GM10266 (cell line): ENCODE measurements at regions not wholly inside any gene's neighbourhood (a gene's known extent, or its start where the extent isn't known, plus 50 kb on each side); places are given as distances from the start of the nearest gene placed in this dataset.

ENCODE experiments used
- DNase-seq: peaks from one replicate; pipeline ENCODE4 v3.0.0; 2012; ENCODE audit errors: extremely low spot score
- TF ChIP-seq, protein P1 (sequence below): IDR thresholded peaks from 2 replicates; pipeline ENCODE4 v1.5.1; 2012; ENCODE audit warnings: mild to moderate bottlenecking, low read depth; ENCODE audit not compliant: control insufficient read depth, insufficient read depth; ENCODE audit errors: missing control alignments

GRCh38 chr5:57695179-57695578 lies 212.6 kb upstream of the ACTBL2 start:
- TF ChIP-seq, protein P1, sequence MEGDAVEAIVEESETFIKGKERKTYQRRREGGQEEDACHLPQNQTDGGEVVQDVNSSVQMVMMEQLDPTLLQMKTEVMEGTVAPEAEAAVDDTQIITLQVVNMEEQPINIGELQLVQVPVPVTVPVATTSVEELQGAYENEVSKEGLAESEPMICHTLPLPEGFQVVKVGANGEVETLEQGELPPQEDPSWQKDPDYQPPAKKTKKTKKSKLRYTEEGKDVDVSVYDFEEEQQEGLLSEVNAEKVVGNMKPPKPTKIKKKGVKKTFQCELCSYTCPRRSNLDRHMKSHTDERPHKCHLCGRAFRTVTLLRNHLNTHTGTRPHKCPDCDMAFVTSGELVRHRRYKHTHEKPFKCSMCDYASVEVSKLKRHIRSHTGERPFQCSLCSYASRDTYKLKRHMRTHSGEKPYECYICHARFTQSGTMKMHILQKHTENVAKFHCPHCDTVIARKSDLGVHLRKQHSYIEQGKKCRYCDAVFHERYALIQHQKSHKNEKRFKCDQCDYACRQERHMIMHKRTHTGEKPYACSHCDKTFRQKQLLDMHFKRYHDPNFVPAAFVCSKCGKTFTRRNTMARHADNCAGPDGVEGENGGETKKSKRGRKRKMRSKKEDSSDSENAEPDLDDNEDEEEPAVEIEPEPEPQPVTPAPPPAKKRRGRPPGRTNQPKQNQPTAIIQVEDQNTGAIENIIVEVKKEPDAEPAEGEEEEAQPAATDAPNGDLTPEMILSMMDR = no peak
- no peak for DNase-seq

- TF ChIP-seq, protein P1 = no peak
- no peak for DNase-seq
Observed at GRCh38 chr5:57693488-57694305, 211.1 kb upstream of the ACTBL2 start.

GRCh38 chr5:57692582-57693487 lies 210.2 kb upstream of the ACTBL2 start:
- TF ChIP-seq, protein P1 = no peak
- DNase-seq = no peak

DNA sequence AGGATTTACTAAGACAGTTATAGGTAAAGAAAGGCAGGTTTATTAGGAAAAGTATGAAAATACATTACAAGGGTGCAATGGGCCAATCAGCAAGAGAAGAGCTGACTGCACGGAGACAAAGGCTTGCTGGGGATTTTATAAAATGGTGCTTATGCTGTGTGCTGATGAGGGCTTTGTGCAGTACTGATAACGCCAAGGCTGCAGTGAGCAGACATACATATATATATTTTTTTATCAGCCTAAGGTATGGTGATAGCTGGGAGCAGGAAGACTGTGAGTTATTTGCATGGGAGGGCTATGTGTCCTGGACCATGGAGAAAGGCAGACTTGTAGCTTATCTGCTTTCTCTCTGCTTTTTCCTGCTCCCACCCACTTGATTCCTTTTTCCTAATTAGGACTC lies 208.1 kb upstream of the ACTBL2 start:
- DNase-seq = no peak
- TF ChIP-seq, protein P1 = no peak

DNA sequence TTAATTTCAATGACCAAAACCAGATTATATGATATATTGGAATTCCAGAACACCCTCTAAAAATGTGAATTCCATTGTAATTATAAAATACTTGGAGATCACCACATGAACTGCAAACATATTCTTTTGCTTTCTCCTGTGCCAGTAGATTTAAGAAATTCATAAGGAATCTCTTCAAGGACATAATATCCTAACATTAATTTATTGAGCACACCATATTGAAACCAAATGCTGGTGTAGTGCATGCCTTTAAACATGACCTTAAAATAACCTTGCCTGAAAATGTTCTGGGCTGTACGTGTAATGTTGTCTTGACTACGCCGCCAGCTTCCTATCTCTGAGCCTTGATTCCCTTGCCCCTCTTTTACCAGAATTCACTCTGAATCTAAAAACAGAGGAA lies 205.0 kb upstream of the ACTBL2 start:
- TF ChIP-seq, protein P1 = no peak
- no peak for DNase-seq

- no peak for DNase-seq
- TF ChIP-seq, protein P1 = no peak
Observed at GRCh38 chr5:57685516-57686255, 203.1 kb upstream of the ACTBL2 start.

- TF ChIP-seq, protein P1 = no peak
- DNase-seq = no peak
Observed at GRCh38 chr5:57684299-57684702, 201.7 kb upstream of the ACTBL2 start.
